Mesenchymal stem cell (in vitro differentiated cells and primary cell): ENCODE measurements at regions not wholly inside any gene's neighbourhood (a gene's known extent, or its start where the extent isn't known, plus 50 kb on each side); places are given as distances from the start of the nearest gene placed in this dataset.

Experiments
- DNase-seq: peaks from one replicate; pipeline ENCODE4 v3.0.0-alpha.2; 2013
- H2AFZ ChIP-seq: one replicate; pipeline ENCODE4 v1.6.1; 2013; ENCODE audit warnings: low read depth, mild to moderate bottlenecking, control low read depth, inconsistent platforms, low read length, moderate library complexity
- H2AK5ac ChIP-seq: 2 replicates; pipeline ENCODE4 v1.6.1; 2013; ENCODE audit warnings: low read length, moderate library complexity, mild to moderate bottlenecking, inconsistent platforms; ENCODE audit not compliant: severe bottlenecking
- H2BK120ac ChIP-seq: one replicate; pipeline ENCODE4 v1.6.1; 2013; ENCODE audit warnings: low read depth, mild to moderate bottlenecking, inconsistent platforms, low read length, moderate library complexity
- H2BK12ac ChIP-seq, 2 experiments: one replicate each; pipeline ENCODE4 v1.6.1; 2013; ENCODE audit warnings: inconsistent platforms in 2 of 2, low read length in 2 of 2, mild to moderate bottlenecking in 2 of 2, moderate library complexity in 2 of 2, control low read depth in 1 of 2
- H2BK15ac ChIP-seq: one replicate; pipeline ENCODE4 v1.6.1; 2013; ENCODE audit warnings: mild to moderate bottlenecking, low read depth, inconsistent platforms; ENCODE audit not compliant: poor library complexity, severe bottlenecking
- H2BK5ac ChIP-seq: 2 replicates; pipeline ENCODE4 v1.6.1; 2013; ENCODE audit warnings: low read depth, mild to moderate bottlenecking, low read length, control low read depth, inconsistent platforms; ENCODE audit not compliant: poor library complexity, severe bottlenecking
- H3K14ac ChIP-seq, 2 experiments: one replicate each; pipeline ENCODE4 v1.6.1; 2013; ENCODE audit warnings: inconsistent platforms in 2 of 2, low read length in 2 of 2, control low read depth in 1 of 2, mild to moderate bottlenecking in 1 of 2, moderate library complexity in 1 of 2
- H3K18ac ChIP-seq, 2 experiments: one replicate each; pipeline ENCODE4 v1.6.1; 2013; ENCODE audit warnings: inconsistent platforms in 2 of 2, low read length in 2 of 2, control low read depth in 1 of 2, low read depth in 1 of 2, mild to moderate bottlenecking in 1 of 2
- H3K23ac ChIP-seq, 2 experiments: one replicate each; pipeline ENCODE4 v1.6.1; 2013; ENCODE audit warnings: inconsistent platforms in 2 of 2, low read length in 2 of 2, mild to moderate bottlenecking in 2 of 2, moderate library complexity in 2 of 2, control low read depth in 1 of 2
- H3K27ac ChIP-seq: 2 replicates; pipeline ENCODE4 v1.5.1; 2013; ENCODE audit warnings: mild to moderate bottlenecking, moderate library complexity, low read length, control low read depth, inconsistent platforms; ENCODE audit not compliant: poor library complexity, severe bottlenecking
- H3K27me3 ChIP-seq, 2 experiments: 2 replicates each; pipeline versions ENCODE4 v1.6.1 to v1.7.0; 2013; ENCODE audit warnings: low read length in 2 of 2, mild to moderate bottlenecking in 2 of 2, moderate library complexity in 2 of 2, control low read depth in 1 of 2, inconsistent platforms in 1 of 2; ENCODE audit not compliant: control insufficient read depth in 1 of 2, insufficient read depth in 1 of 2
- H3K36me3 ChIP-seq, 2 experiments: 2 replicates each; pipeline versions ENCODE4 v1.6.1 to v1.7.0; 2013; ENCODE audit warnings: low read length in 2 of 2, control low read depth in 1 of 2, inconsistent platforms in 1 of 2, low read depth in 1 of 2, mild to moderate bottlenecking in 1 of 2; ENCODE audit not compliant: insufficient read depth in 2 of 2, control insufficient read depth in 1 of 2
- H3K4ac ChIP-seq, 2 experiments: one replicate each; pipeline ENCODE4 v1.6.1; 2013; ENCODE audit warnings: inconsistent platforms in 2 of 2, low read length in 2 of 2, mild to moderate bottlenecking in 2 of 2, moderate library complexity in 2 of 2, control low read depth in 1 of 2, low read depth in 1 of 2
- H3K4me1 ChIP-seq: 2 replicates; pipeline ENCODE4 v1.6.1; 2013; ENCODE audit warnings: low read depth, low read length, control low read depth; ENCODE audit not compliant: control insufficient read depth, insufficient read depth
- H3K4me2 ChIP-seq: 2 replicates; pipeline ENCODE4 v1.6.1; 2013; ENCODE audit warnings: low read length, mild to moderate bottlenecking, inconsistent platforms; ENCODE audit not compliant: poor library complexity, severe bottlenecking
- H3K4me3 ChIP-seq, 2 experiments: 2 replicates each; pipeline versions ENCODE4 v1.5.1 to v1.7.0; 2013; ENCODE audit warnings: low read length in 2 of 2, mild to moderate bottlenecking in 2 of 2, control low read depth in 1 of 2, low read depth in 1 of 2; ENCODE audit not compliant: insufficient read depth in 1 of 2
- H3K79me1 ChIP-seq: replicated peaks from 2 replicates; pipeline ENCODE4 v1.6.1; 2013; ENCODE audit warnings: mild to moderate bottlenecking, control low read depth, low read length, inconsistent platforms; ENCODE audit not compliant: poor library complexity, severe bottlenecking
- H3K9ac ChIP-seq: 2 replicates; pipeline ENCODE4 v1.7.0; 2013; ENCODE audit warnings: mild to moderate bottlenecking, low read length, moderate library complexity
- H3K9me3 ChIP-seq: 2 replicates; pipeline ENCODE4 v1.7.0; 2013; ENCODE audit warnings: mild to moderate bottlenecking, low read length; ENCODE audit not compliant: control insufficient read depth
- H4K8ac ChIP-seq: one replicate; pipeline ENCODE4 v1.6.1; 2013; ENCODE audit warnings: inconsistent platforms, mild to moderate bottlenecking, low read length, moderate library complexity
- H4K91ac ChIP-seq: one replicate; pipeline ENCODE4 v1.6.1; 2013; ENCODE audit warnings: mild to moderate bottlenecking, low read length, inconsistent platforms
- WGBS: methylation state at CpG from one replicate; pipeline ENCODE4 v1.1.7; 2013; ENCODE audit warnings: mixed read lengths; 5-methylcytosine and 5-hydroxymethylcytosine counted together

DNA sequence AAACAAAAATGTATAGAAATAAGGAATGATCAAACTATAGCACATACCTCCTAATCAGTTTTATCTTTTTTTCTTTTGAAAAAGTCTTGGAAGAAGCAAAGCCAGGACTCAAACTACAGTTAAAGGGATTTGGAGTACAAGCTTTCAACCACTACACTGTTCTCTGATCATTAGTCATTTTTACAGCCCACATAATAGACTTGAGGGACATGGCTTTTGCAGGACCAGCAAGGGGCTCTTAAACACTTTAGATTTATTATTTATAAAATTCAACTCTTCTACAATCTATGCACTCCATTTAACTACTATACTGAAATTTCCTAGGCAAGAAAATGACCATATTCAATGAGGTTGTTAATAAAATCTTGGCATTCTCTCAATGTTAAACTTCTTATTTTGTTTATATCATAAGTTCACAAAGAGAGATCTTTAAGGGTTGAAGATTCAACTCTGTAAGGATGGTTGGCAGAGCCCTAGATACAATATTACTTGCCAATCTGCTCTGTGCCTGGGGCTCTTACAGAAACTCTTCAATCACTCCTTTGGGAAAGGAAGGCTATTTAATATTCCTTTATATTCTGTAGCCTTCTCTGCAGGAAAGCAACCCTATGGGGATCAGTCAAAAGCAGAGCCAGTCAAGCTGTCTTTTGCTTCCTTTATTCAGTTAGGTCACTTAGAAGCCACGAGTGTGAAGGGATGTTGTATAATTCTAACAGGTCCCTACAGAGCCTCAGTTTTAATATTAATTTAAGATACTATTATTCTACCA is 557.7 kb upstream of the SGO1 start:
- H4K8ac ChIP-seq = no peak overlapping the region
- no peaks in the 10 kb centered on the region for H3K27me3 ChIP-seq
- H3K9me3 ChIP-seq = no peaks in the 10 kb centered on the region
- H3K4me1 ChIP-seq = no peaks in the 10 kb centered on the region
- H2BK120ac ChIP-seq = no peak overlapping the region
- H3K36me3 ChIP-seq = no peaks in the 10 kb centered on the region
- no peak overlapping the region for H3K4me2 ChIP-seq
- H3K27ac ChIP-seq = no peak overlapping the region
- no peak overlapping the region for H2BK12ac ChIP-seq
- H3K4me3 ChIP-seq = no peak overlapping the region
- no peak overlapping the region for H3K4ac ChIP-seq
- H2AK5ac ChIP-seq = no peak overlapping the region
- no peak for DNase-seq
- no peak overlapping the region for H2BK15ac ChIP-seq
- no CpG with 5 or more reads among the region's 1 CpG for WGBS
- H4K91ac ChIP-seq = no peak overlapping the region
- no peak overlapping the region for H2BK5ac ChIP-seq
- H3K79me1 ChIP-seq = no peaks in the 10 kb centered on the region
- no peak overlapping the region for H3K14ac ChIP-seq
- no peak overlapping the region for H3K23ac ChIP-seq
- H3K9ac ChIP-seq = no peak overlapping the region
- H2AFZ ChIP-seq = no peak overlapping the region
- no peak overlapping the region for H3K18ac ChIP-seq

DNA sequence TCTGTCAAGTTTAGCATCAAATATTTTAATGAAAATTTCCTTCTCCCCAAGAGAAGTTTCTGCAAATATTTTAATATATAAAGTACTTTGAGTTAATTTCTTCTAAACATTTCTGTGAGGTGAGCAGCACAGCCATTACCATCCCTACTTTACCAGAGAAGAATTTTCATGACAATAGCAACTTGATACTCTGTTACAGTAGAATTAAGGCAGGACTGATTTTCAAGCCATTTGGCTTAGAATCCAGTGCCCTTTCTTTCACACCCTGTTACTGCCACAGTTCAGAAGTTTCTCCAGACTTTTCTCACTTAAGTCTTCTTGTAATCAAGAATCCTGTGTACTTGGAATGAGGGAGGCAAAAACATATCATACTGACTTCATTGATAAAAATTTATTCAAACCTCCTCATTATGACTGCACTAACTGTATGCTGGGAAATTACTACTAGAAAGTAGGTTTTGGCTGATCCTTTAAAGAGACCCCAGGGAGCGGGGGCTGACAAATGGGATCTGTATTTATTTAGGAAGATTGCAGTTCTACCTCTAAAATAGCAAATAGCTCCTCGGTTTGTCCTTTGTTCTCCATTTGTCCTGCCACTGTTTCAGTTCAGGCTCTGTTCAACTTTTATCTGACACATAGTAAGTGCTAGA is 557.0 kb upstream of the SGO1 start:
- H2AFZ ChIP-seq = no peak overlapping the region
- H2BK120ac ChIP-seq = no peak overlapping the region
- no peak overlapping the region for H3K18ac ChIP-seq
- no peak overlapping the region for H4K91ac ChIP-seq
- no peak overlapping the region for H3K23ac ChIP-seq
- H2AK5ac ChIP-seq = no peak overlapping the region
- H2BK12ac ChIP-seq = no peak overlapping the region
- no peaks in the 10 kb centered on the region for H3K36me3 ChIP-seq
- no peak overlapping the region for H3K14ac ChIP-seq
- H3K27ac ChIP-seq = no peak overlapping the region
- no peak overlapping the region for H4K8ac ChIP-seq
- no peak for DNase-seq
- H3K4me2 ChIP-seq = no peak overlapping the region
- no peak overlapping the region for H3K9ac ChIP-seq
- no peak overlapping the region for H3K4ac ChIP-seq
- no peak overlapping the region for H2BK15ac ChIP-seq
- WGBS = 50% methylated on average over 2 of the region's 2 CpGs
- H3K27me3 ChIP-seq = no peaks in the 10 kb centered on the region
- H3K4me3 ChIP-seq = no peak overlapping the region
- H3K4me1 ChIP-seq = no peaks in the 10 kb centered on the region
- no peaks in the 10 kb centered on the region for H3K79me1 ChIP-seq
- no peak overlapping the region for H2BK5ac ChIP-seq
- no peaks in the 10 kb centered on the region for H3K9me3 ChIP-seq

- Histone ChIP-seq H3K27ac (no peak overlapping the region), H4K91ac (no peak overlapping the region), H3K79me1 (no peaks in the 10 kb centered on the region), H3K14ac (no peak overlapping the region), H3K18ac (no peak overlapping the region), H2AFZ (no peak overlapping the region), H2BK12ac (no peak overlapping the region), H2BK120ac (no peak overlapping the region), H3K4me1 (no peaks in the 10 kb centered on the region), H4K8ac (no peak overlapping the region), H3K23ac (no peak overlapping the region), H2BK15ac (no peak overlapping the region), H2BK5ac (no peak overlapping the region), H3K36me3 (no peaks in the 10 kb centered on the region), H3K4ac (no peak overlapping the region), H3K4me2 (no peak overlapping the region), H2AK5ac (no peak overlapping the region), H3K9me3 (no peaks in the 10 kb centered on the region), H3K9ac (no peak overlapping the region), H3K27me3 (no peaks in the 10 kb centered on the region), H3K4me3 (no peak overlapping the region)
- DNase-seq = no peak
Observed at GRCh38 chr3:20741381-20741780, 555.4 kb upstream of the SGO1 start.

DNA sequence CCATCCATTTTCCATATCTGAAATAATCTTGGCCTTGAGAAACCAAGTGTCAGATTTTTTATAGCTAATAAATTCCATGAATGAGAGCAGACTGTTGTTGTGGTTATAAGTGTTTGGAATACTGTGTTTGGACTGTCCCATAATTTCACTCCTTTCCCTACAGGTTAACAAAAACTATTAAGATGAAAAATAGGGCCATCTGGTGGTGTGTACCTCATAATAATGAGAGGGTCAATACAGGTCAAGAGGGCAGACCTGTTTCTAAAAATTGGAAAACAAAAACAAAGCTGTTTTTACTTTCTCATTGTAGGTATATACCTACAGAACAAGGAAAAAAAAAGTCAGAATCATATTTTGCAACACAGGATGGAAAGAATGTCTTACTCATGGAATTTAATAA is 553.8 kb upstream of the SGO1 start:
- Histone ChIP-seq H2AFZ (no peak overlapping the region), H2BK5ac (no peak overlapping the region), H2AK5ac (no peak overlapping the region), H3K36me3 (no peaks in the 10 kb centered on the region), H3K18ac (no peak overlapping the region), H3K4me1 (no peaks in the 10 kb centered on the region), H2BK12ac (no peak overlapping the region), H3K4me3 (peak overlapping the region in 1 of 2 experiments; percentile 20), H2BK15ac (no peak overlapping the region), H3K9ac (peak overlapping the region; percentile 19), H2BK120ac (no peak overlapping the region), H3K23ac (no peak overlapping the region), H3K9me3 (no peaks in the 10 kb centered on the region), H3K4ac (no peak overlapping the region), H3K79me1 (no peaks in the 10 kb centered on the region), H4K91ac (no peak overlapping the region), H3K4me2 (no peak overlapping the region), H3K14ac (no peak overlapping the region), H3K27me3 (no peaks in the 10 kb centered on the region), H3K27ac (no peak overlapping the region), H4K8ac (no peak overlapping the region)
- no peak for DNase-seq
